Activated CD4-positive, alpha-beta memory T cell treated with anti-CD3 and anti-CD28 coated beads, Interleukin-2, amount 10 ng/mL, durations not matched to agents 7 days and 5 days (primary cell): ENCODE measurements at regions not wholly inside any gene's neighbourhood (a gene's known extent, or its start where the extent isn't known, plus 50 kb on each side); places are given as distances from the start of the nearest gene placed in this dataset.

ENCODE experiments used
- CTCF ChIA-PET: fragments of 350-600 bp; sonication (Branson Sonifier 250); formaldehyde crosslinking; loops from one replicate; lab custom pipeline; 2021; ENCODE audit warnings: antibody characterized with exemption, inconsistent platforms; lab: Charles Lee
- POLR2A ChIA-PET: fragments of 350-600 bp; sonication (Branson Sonifier 250); formaldehyde crosslinking; loops from one replicate; lab custom pipeline; 2021; ENCODE audit warnings: antibody characterized with exemption; lab: Charles Lee
- DNase-seq: peaks from one replicate; pipeline ENCODE4 v3.0.0-alpha.2; 2020
- H3K27ac Mint-ChIP-seq: one replicate; pipeline ENCODE4 v1.8.0; 2021; ENCODE audit warnings: mild to moderate bottlenecking, mixed read lengths
- H3K27me3 Mint-ChIP-seq: one replicate; pipeline ENCODE4 v1.8.0; 2021; ENCODE audit warnings: mixed read lengths
- H3K36me3 Mint-ChIP-seq: one replicate; pipeline ENCODE4 v1.8.0; 2021; ENCODE audit warnings: low read depth, mixed read lengths
- H3K4me1 Mint-ChIP-seq: one replicate; pipeline ENCODE4 v1.8.0; 2021; ENCODE audit warnings: mixed read lengths
- H3K4me3 Mint-ChIP-seq: one replicate; pipeline ENCODE4 v1.8.0; 2021; ENCODE audit warnings: mild to moderate bottlenecking, mixed read lengths
- H3K9me3 Mint-ChIP-seq: one replicate; pipeline ENCODE4 v1.8.0; 2021; ENCODE audit warnings: mixed read lengths

- CTCF ChIA-PET: no interaction called here
Observed at GRCh38 chr2:64196963-64197362, 52.7 kb upstream of the PELI1 start.

GRCh38 chr2:64201151-64201550 is 56.9 kb upstream of the PELI1 start:
- no peak overlapping the region for H3K27ac Mint-ChIP-seq
- peaks cover 57% of the 10 kb centered on the region for H3K4me1 Mint-ChIP-seq
- peaks cover 4% of the 10 kb centered on the region for H3K9me3 Mint-ChIP-seq
- no peak for DNase-seq
- CTCF ChIA-PET: no interaction called here
- H3K4me3 Mint-ChIP-seq: no peak overlapping the region
- POLR2A ChIA-PET: no interaction called here
- H3K27me3 Mint-ChIP-seq: no peaks in the 10 kb centered on the region
- peaks cover 8% of the 10 kb centered on the region for H3K36me3 Mint-ChIP-seq

More at GRCh38 chr2:64196963-64197362, 52.7 kb upstream of the PELI1 start:
- H3K27me3 Mint-ChIP-seq: no peaks in the 10 kb centered on the region
- peaks cover 4% of the 10 kb centered on the region for H3K9me3 Mint-ChIP-seq
- POLR2A ChIA-PET: no interaction called here
- no peak overlapping the region for H3K4me3 Mint-ChIP-seq
- peaks cover 28% of the 10 kb centered on the region for H3K4me1 Mint-ChIP-seq
- H3K27ac Mint-ChIP-seq: no peak overlapping the region
- DNase-seq: no peak
- H3K36me3 Mint-ChIP-seq: peaks cover 6% of the 10 kb centered on the region

- H3K9me3 Mint-ChIP-seq: peaks cover 4% of the 10 kb centered on the region
- H3K4me3 Mint-ChIP-seq: no peak overlapping the region
- no peaks in the 10 kb centered on the region for H3K27me3 Mint-ChIP-seq
- DNase-seq: no peak
- H3K36me3 Mint-ChIP-seq: peaks cover 8% of the 10 kb centered on the region
- peak overlapping the region; percentile 4 for H3K27ac Mint-ChIP-seq
- H3K4me1 Mint-ChIP-seq: peaks cover 60% of the 10 kb centered on the region
- POLR2A ChIA-PET: interaction anchor here (1.6 to 4.1 kb wide), 4 partner anchors 10 to 321 kb away, joined by 4 to 28 read pairs (median 22); partner anchors contain the start of genes AFTPH and PELI1
- CTCF ChIA-PET: interaction anchor here (1.3 kb wide), 1 partner anchor 124 kb away, joined by 3 read pairs; no protein-coding TSS in a partner anchor
Observed at GRCh38 chr2:64202206-64202845, 58.1 kb upstream of the PELI1 start.

- peaks cover 8% of the 10 kb centered on the region for H3K36me3 Mint-ChIP-seq
- no peak for DNase-seq
- peaks cover 4% of the 10 kb centered on the region for H3K9me3 Mint-ChIP-seq
- H3K4me3 Mint-ChIP-seq: peak overlapping the region; percentile 54
- CTCF ChIA-PET: interaction anchor here (1.2 to 1.3 kb wide), 3 partner anchors 123 to 128 kb away, joined by 3 read pairs; no protein-coding TSS in a partner anchor
- peak overlapping the region; percentile 73 for H3K27ac Mint-ChIP-seq
- POLR2A ChIA-PET: interaction anchor here (0.8 to 4.1 kb wide), 5 partner anchors 9 to 320 kb away, joined by 4 to 28 read pairs (median 21); partner anchors contain the start of genes AFTPH and PELI1
- H3K27me3 Mint-ChIP-seq: no peaks in the 10 kb centered on the region
- H3K4me1 Mint-ChIP-seq: peaks cover 62% of the 10 kb centered on the region
Observed at GRCh38 chr2:64203131-64203857, 59.1 kb upstream of the PELI1 start.

- CTCF ChIA-PET: interaction anchor here (1.2 to 1.3 kb wide), 3 partner anchors 122 to 127 kb away, joined by 3 read pairs; no protein-coding TSS in a partner anchor
- H3K36me3 Mint-ChIP-seq: peaks cover 8% of the 10 kb centered on the region
- POLR2A ChIA-PET: interaction anchor here (0.7 to 4.1 kb wide), 7 partner anchors 8 to 320 kb away, joined by 3 to 28 read pairs (median 4); partner anchors contain the start of genes AFTPH and PELI1
- H3K4me1 Mint-ChIP-seq: peaks cover 66% of the 10 kb centered on the region
- H3K27me3 Mint-ChIP-seq: no peaks in the 10 kb centered on the region
- peak overlapping the region; percentile 54 for H3K4me3 Mint-ChIP-seq
- DNase-seq: peak; percentile 34
- H3K27ac Mint-ChIP-seq: peak overlapping the region; percentile 73
- H3K9me3 Mint-ChIP-seq: peaks cover 4% of the 10 kb centered on the region
Observed at GRCh38 chr2:64203858-64204632, 59.8 kb upstream of the PELI1 start.

- Mint-ChIP-seq H3K27ac (peak overlapping the region; percentile 73), H3K4me3 (no peak overlapping the region), H3K36me3 (peaks cover 8% of the 10 kb centered on the region), H3K27me3 (no peaks in the 10 kb centered on the region), H3K9me3 (peaks cover 4% of the 10 kb centered on the region), H3K4me1 (peaks cover 65% of the 10 kb centered on the region)
- ChIA-PET POLR2A (interaction anchor here (0.7 to 4.1 kb wide), 6 partner anchors 8 to 63 kb away, joined by 3 to 28 read pairs (median 12); partner anchors contain the start of gene PELI1), CTCF (no interaction called here)
- no peak for DNase-seq
Observed at GRCh38 chr2:64204703-64205102, 60.5 kb upstream of the PELI1 start.

- ChIA-PET CTCF (no interaction called here), POLR2A (interaction anchor here (0.8 to 4.1 kb wide), 4 partner anchors 9 to 63 kb away, joined by 3 to 28 read pairs (median 12); partner anchors contain the start of gene PELI1)
- no peak overlapping the region for H3K27ac Mint-ChIP-seq
- peaks cover 4% of the 10 kb centered on the region for H3K9me3 Mint-ChIP-seq
- peaks cover 8% of the 10 kb centered on the region for H3K36me3 Mint-ChIP-seq
- no peak overlapping the region for H3K4me3 Mint-ChIP-seq
- peaks cover 62% of the 10 kb centered on the region for H3K4me1 Mint-ChIP-seq
- no peaks in the 10 kb centered on the region for H3K27me3 Mint-ChIP-seq
- no peak for DNase-seq
Observed at GRCh38 chr2:64205415-64205814, 61.2 kb upstream of the PELI1 start.

GRCh38 chr2:64207573-64207972 is 63.4 kb upstream of the PELI1 start:
- DNase-seq: no peak
- ChIA-PET CTCF (no interaction called here), POLR2A (no interaction called here)
- no peaks in the 10 kb centered on the region for H3K9me3 Mint-ChIP-seq
- no peak overlapping the region for H3K27ac Mint-ChIP-seq
- peaks cover 67% of the 10 kb centered on the region for H3K4me1 Mint-ChIP-seq
- H3K36me3 Mint-ChIP-seq: peaks cover 11% of the 10 kb centered on the region
- H3K27me3 Mint-ChIP-seq: no peaks in the 10 kb centered on the region
- no peak overlapping the region for H3K4me3 Mint-ChIP-seq

- Mint-ChIP-seq H3K4me3 (no peak overlapping the region), H3K36me3 (peaks cover 13% of the 10 kb centered on the region), H3K27me3 (no peaks in the 10 kb centered on the region), H3K4me1 (peaks cover 61% of the 10 kb centered on the region), H3K9me3 (no peaks in the 10 kb centered on the region), H3K27ac (peak overlapping the region; percentile 5)
- DNase-seq: no peak
- ChIA-PET POLR2A (interaction anchor here (1.3 to 3.4 kb wide), 3 partner anchors 12 to 778 kb away, joined by 3 to 24 read pairs (median 8); no protein-coding TSS in a partner anchor), CTCF (no interaction called here)
Observed at GRCh38 chr2:64210816-64211215, 66.6 kb upstream of the PELI1 start.

GRCh38 chr2:64211276-64211921 is 67.2 kb upstream of the PELI1 start:
- Mint-ChIP-seq H3K4me1 (peaks cover 64% of the 10 kb centered on the region), H3K9me3 (no peaks in the 10 kb centered on the region), H3K27me3 (no peaks in the 10 kb centered on the region), H3K27ac (peak overlapping the region; percentile 63), H3K4me3 (no peak overlapping the region), H3K36me3 (peaks cover 16% of the 10 kb centered on the region)
- POLR2A ChIA-PET: interaction anchor here (1.3 to 3.4 kb wide), 5 partner anchors 8 to 777 kb away, joined by 3 to 24 read pairs (median 8); no protein-coding TSS in a partner anchor
- no peak for DNase-seq
- CTCF ChIA-PET: interaction anchor here (1.0 to 1.2 kb wide), 3 partner anchors 110 to 120 kb away, joined by 3 to 4 read pairs (median 3); no protein-coding TSS in a partner anchor

- H3K27me3 Mint-ChIP-seq: no peaks in the 10 kb centered on the region
- POLR2A ChIA-PET: interaction anchor here (0.8 to 3.4 kb wide), 16 partner anchors 9 to 776 kb away, joined by 3 to 24 read pairs (median 3); partner anchors contain the start of gene UGP2
- peak overlapping the region; percentile 95 for H3K27ac Mint-ChIP-seq
- H3K36me3 Mint-ChIP-seq: peaks cover 16% of the 10 kb centered on the region
- DNase-seq: peak; percentile 27
- no peak overlapping the region for H3K4me3 Mint-ChIP-seq
- CTCF ChIA-PET: interaction anchor here (0.6 to 1.2 kb wide), 7 partner anchors 16 to 162 kb away, joined by 3 to 7 read pairs (median 3); no protein-coding TSS in a partner anchor
- peaks cover 61% of the 10 kb centered on the region for H3K4me1 Mint-ChIP-seq
- no peaks in the 10 kb centered on the region for H3K9me3 Mint-ChIP-seq
Observed at GRCh38 chr2:64212346-64212745, 68.1 kb upstream of the PELI1 start.
